Neutrophil (primary cell): ENCODE measurements at regions not wholly inside any gene's neighbourhood (a gene's known extent, or its start where the extent isn't known, plus 50 kb on each side); places are given as distances from the start of the nearest gene placed in this dataset.

Experiments used
- H3K27ac ChIP-seq: fragments of 200-600 bp; sonication (generic); 2 replicates; pipeline ENCODE4 v1.5.1; 2016; ENCODE audit warnings: mild to moderate bottlenecking, moderate library complexity
- H3K27me3 ChIP-seq: fragments of 200-600 bp; sonication (generic); 2 replicates; pipeline ENCODE4 v1.6.0; 2016; ENCODE audit warnings: mild to moderate bottlenecking
- H3K36me3 ChIP-seq: fragments of 200-600 bp; sonication (generic); 2 replicates; pipeline ENCODE4 v1.5.1; 2017
- H3K4me1 ChIP-seq, 2 experiments: fragments of 200-600 bp in 1 of 2; sonication (generic) in 1 of 2; 1 replicate in 1 of 2; 2 replicates in 1 of 2; pipeline versions ENCODE4 v1.5.1 to v1.6.1; 2013 to 2016; ENCODE audit warnings: low read depth in 1 of 2, low read length in 1 of 2, mild to moderate bottlenecking in 1 of 2, moderate library complexity in 1 of 2; ENCODE audit not compliant: control insufficient read depth in 1 of 2, insufficient read depth in 1 of 2
- H3K4me3 ChIP-seq, 2 experiments: fragments of 200-600 bp in 1 of 2; sonication (generic) in 1 of 2; 1 replicate in 1 of 2; 2 replicates in 1 of 2; pipeline ENCODE4 v1.5.1; 2013 to 2016; ENCODE audit warnings: low read depth in 1 of 2, low read length in 1 of 2, mild to moderate bottlenecking in 1 of 2, moderate library complexity in 1 of 2
- H3K9me3 ChIP-seq: fragments of 200-600 bp; sonication (generic); 2 replicates; pipeline ENCODE4 v1.5.1; 2016
- TF ChIP-seq, protein P1 (sequence below): fragments of 200-600 bp; sonication (generic); IDR thresholded peaks from 2 replicates; pipeline ENCODE4 v1.5.1; 2016; ENCODE audit warnings: antibody characterized with exemption

DNA sequence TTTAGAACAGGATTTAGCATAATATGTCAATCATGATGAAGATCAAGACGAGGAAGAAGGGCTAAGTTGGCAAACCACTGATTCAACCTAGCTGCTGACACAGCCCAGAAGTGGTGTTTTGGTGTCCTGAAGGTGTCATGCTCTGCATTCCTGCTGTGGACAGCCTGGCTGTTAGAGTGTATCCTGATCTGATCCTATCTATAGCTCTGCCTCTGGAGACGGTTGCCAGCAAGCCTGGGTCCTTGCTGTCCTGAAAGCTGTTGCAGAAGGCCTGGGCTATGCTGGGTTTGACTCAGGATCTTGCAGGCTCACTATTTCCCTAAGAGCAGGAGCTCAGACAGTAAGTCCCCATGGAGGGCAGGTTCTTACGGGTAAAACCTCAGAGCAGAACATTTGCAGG lies 416.4 kb downstream of the TSHZ3 start:
- Histone ChIP-seq H3K27ac (no peak overlapping the region), H3K27me3 (no peaks in the 10 kb centered on the region), H3K36me3 (no peaks in the 10 kb centered on the region), H3K9me3 (no peaks in the 10 kb centered on the region), H3K4me1 (no peaks in the 10 kb centered on the region), H3K4me3 (no peak overlapping the region)
- TF ChIP-seq, protein P1, sequence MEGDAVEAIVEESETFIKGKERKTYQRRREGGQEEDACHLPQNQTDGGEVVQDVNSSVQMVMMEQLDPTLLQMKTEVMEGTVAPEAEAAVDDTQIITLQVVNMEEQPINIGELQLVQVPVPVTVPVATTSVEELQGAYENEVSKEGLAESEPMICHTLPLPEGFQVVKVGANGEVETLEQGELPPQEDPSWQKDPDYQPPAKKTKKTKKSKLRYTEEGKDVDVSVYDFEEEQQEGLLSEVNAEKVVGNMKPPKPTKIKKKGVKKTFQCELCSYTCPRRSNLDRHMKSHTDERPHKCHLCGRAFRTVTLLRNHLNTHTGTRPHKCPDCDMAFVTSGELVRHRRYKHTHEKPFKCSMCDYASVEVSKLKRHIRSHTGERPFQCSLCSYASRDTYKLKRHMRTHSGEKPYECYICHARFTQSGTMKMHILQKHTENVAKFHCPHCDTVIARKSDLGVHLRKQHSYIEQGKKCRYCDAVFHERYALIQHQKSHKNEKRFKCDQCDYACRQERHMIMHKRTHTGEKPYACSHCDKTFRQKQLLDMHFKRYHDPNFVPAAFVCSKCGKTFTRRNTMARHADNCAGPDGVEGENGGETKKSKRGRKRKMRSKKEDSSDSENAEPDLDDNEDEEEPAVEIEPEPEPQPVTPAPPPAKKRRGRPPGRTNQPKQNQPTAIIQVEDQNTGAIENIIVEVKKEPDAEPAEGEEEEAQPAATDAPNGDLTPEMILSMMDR = no peak

DNA sequence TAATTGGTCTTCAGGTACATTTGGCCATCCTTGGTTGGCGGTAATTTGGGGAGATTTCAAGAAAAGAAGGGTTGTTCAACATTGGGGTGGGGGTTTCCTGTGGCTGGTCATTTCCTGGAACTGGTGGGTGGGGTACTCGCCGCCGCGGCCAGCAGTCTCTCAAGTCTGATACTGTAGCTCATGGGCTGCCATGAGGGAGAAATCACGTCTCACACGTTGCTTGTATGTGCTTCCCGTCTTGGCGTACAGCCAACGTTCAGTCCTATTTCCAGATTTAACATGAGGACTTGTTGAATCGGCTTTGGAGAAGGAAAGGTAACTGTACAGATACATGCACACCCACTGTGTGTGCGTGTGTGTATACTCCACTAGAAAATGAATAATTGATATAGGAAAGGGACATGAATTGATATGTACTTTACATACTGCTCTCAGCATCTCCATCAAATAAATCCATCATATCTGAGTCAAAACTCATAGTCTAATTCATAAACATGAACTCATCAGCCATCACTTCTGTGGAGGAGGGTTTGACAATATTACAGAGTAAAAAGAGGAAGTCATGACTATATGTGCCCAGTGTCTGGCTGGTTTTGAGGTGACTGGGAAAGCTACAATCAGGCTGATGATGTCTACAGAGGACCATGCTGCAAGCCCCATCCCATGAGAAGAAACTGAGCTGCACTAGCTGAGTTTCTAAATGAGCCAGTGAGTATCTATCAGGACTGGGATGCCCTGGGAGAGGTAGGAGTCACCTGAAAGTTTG lies 418.1 kb downstream of the TSHZ3 start:
- Histone ChIP-seq H3K27me3 (no peaks in the 10 kb centered on the region), H3K4me1 (no peaks in the 10 kb centered on the region), H3K36me3 (no peaks in the 10 kb centered on the region), H3K27ac (no peak overlapping the region), H3K9me3 (no peaks in the 10 kb centered on the region), H3K4me3 (no peak overlapping the region)
- TF ChIP-seq, protein P1 = no peak

DNA sequence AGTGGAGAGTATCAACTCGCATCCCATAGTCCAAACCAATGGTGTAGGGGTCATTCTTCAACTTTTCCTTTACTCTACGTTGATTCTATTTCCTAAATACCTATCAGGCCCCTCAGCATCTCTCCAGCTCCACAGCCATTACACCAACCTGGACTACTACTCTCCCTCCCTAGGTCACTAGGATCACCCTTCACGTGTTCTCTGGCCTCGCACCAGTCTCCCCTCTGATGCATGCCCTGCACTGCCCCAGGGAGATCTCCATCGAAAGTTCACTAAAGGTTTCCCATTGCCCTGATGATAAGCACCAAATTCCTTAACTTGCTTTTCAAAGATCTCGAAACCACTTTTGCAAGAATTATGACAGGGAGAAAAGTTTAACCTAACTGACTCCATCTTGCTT lies 421.5 kb downstream of the TSHZ3 start:
- no peaks in the 10 kb centered on the region for H3K36me3 ChIP-seq
- no peaks in the 10 kb centered on the region for H3K27me3 ChIP-seq
- TF ChIP-seq, protein P1 = no peak
- H3K9me3 ChIP-seq = no peaks in the 10 kb centered on the region
- no peak overlapping the region for H3K27ac ChIP-seq
- H3K4me3 ChIP-seq = no peak overlapping the region
- H3K4me1 ChIP-seq = no peaks in the 10 kb centered on the region

DNA sequence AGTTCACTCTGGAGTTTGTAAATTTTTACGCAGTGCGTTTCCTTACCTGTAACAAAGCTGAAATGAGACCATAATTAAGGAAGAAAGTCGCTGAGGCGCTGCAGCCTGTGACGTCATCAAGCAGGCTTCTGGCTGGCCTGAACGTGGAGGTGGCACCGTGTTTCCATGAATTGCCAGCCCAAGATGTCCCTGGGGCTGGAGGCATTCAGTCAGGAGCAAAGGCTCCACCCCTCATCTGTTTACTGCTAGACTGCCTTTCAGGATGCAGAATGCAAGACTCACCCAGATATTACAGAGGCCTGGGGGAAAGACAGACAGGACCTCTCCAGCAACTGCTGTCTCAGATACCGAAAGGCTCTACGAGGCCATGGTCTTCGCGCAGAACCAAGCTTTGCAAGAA lies 424.6 kb downstream of the TSHZ3 start:
- TF ChIP-seq, protein P1 = no peak
- no peaks in the 10 kb centered on the region for H3K36me3 ChIP-seq
- H3K4me1 ChIP-seq = no peaks in the 10 kb centered on the region
- no peak overlapping the region for H3K4me3 ChIP-seq
- no peaks in the 10 kb centered on the region for H3K27me3 ChIP-seq
- no peaks in the 10 kb centered on the region for H3K9me3 ChIP-seq
- H3K27ac ChIP-seq = no peak overlapping the region

DNA sequence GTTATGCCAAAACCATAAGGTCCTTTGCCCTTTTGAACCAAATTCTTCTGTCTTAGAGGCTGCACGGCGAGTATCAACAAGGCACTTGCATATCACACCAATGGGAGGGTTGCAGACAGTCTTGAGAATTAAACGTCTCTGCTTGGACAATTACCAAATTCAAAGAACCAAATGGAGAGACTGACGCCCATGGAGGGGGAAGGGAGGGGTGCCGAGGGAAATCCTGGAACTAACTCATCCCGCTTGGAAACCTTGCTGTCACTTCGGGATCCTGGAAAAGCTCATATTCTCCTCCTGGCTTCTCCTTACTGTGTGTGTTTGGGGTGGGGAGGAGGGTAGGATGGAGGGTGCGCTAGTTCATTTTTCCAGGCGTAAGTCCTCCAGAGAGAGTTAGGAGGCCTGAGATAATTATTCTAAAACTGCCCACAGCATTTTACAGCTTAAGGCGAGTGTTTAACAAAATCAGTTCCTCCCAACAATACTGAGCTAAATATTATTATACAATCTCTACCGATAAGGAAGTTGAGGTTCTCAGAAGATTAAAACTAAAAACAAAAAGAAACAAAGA lies 425.1 kb downstream of the TSHZ3 start:
- Histone ChIP-seq H3K27ac (no peak overlapping the region), H3K36me3 (no peaks in the 10 kb centered on the region), H3K4me1 (no peaks in the 10 kb centered on the region), H3K9me3 (no peaks in the 10 kb centered on the region), H3K4me3 (no peak overlapping the region), H3K27me3 (no peaks in the 10 kb centered on the region)
- TF ChIP-seq, protein P1 = no peak
